Cardiac muscle cell (in vitro differentiated cells and primary cell): ENCODE measurements at regions not wholly inside any gene's neighbourhood (a gene's known extent, or its start where the extent isn't known, plus 50 kb on each side); places are given as distances from the start of the nearest gene placed in this dataset.

Experiments used
- DNase-seq, 2 donors: peaks; one replicate each; pipeline versions ENCODE4 v3.0.0 to v3.0.0-alpha.2; 2010 to 2017; ENCODE audit warnings: low read depth in 1 of 2, low spot score in 1 of 2
- H3K27ac ChIP-seq: fragments of 200-600 bp; sonication (generic); 2 replicates; pipeline ENCODE4 v1.5.1; 2016
- H3K27me3 ChIP-seq: fragments of 200-600 bp; sonication (generic); 2 replicates; pipeline ENCODE4 v1.6.0; 2016; ENCODE audit warnings: control low read depth
- H3K36me3 ChIP-seq: fragments of 200-600 bp; sonication (generic); 2 replicates; pipeline ENCODE4 v1.5.1; 2016; ENCODE audit warnings: control low read depth
- H3K4me1 ChIP-seq: fragments of 200-600 bp; sonication (generic); 2 replicates; pipeline ENCODE4 v1.8.1; 2017; ENCODE audit warnings: low read depth, mild to moderate bottlenecking, mixed run types
- H3K4me3 ChIP-seq: fragments of 200-600 bp; sonication (generic); 2 replicates; pipeline ENCODE4 v1.5.1; 2016; ENCODE audit warnings: mild to moderate bottlenecking
- H3K9me3 ChIP-seq: fragments of 200-600 bp; sonication (generic); 2 replicates; pipeline ENCODE4 v1.5.1; 2017; ENCODE audit warnings: low read depth, mild to moderate bottlenecking, control low read depth
- TF ChIP-seq, protein P1 (sequence below): IDR thresholded peaks from 2 replicates; pipeline ENCODE4 v1.5.1; 2012; ENCODE audit warnings: low read depth, mild to moderate bottlenecking, low read length

DNA sequence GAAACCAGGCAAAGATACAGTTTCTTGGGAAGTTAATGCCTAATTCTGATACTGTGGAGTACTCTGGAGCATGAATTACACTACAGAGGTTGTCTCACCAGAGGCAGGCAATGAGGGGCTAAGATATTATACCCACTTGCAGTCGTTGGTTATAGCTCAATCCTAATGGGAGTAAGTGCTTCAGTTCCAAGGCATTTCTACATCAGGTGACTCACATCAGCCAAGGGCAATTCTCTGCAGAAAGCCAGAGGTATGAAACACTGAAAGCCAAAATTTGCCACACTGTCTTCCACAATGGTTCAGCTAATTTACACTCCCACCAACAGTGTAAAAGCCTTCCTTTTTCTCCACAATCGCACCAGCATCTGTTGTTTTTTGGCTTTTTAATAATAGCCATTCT, 174.0 kb upstream of the IL15 start:
- TF ChIP-seq, protein P1, sequence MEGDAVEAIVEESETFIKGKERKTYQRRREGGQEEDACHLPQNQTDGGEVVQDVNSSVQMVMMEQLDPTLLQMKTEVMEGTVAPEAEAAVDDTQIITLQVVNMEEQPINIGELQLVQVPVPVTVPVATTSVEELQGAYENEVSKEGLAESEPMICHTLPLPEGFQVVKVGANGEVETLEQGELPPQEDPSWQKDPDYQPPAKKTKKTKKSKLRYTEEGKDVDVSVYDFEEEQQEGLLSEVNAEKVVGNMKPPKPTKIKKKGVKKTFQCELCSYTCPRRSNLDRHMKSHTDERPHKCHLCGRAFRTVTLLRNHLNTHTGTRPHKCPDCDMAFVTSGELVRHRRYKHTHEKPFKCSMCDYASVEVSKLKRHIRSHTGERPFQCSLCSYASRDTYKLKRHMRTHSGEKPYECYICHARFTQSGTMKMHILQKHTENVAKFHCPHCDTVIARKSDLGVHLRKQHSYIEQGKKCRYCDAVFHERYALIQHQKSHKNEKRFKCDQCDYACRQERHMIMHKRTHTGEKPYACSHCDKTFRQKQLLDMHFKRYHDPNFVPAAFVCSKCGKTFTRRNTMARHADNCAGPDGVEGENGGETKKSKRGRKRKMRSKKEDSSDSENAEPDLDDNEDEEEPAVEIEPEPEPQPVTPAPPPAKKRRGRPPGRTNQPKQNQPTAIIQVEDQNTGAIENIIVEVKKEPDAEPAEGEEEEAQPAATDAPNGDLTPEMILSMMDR = no peak

DNA sequence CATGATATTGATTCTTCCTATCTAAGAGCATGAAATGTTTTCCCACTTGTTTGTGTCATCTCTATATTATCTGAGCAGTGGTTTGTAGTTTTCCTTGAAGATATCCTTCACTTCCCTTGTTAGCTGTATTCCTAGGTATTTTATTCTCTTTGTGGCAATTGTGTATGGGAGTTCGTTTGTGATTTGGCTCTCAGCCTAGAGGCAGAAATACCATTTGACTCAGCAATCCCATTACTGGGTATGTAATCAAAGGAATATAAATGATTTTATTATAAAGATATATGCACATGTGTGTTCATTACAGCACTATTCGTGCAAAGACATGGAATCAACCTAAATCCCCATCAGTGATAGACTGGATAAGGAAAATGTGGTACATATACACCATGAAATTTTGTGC, 172.7 kb upstream of the IL15 start:
- Histone ChIP-seq H3K27ac (no peak overlapping the region), H3K4me3 (no peak overlapping the region), H3K4me1 (no peaks in the 10 kb centered on the region), H3K36me3 (no peaks in the 10 kb centered on the region), H3K27me3 (no peaks in the 10 kb centered on the region), H3K9me3 (no peaks in the 10 kb centered on the region)
- TF ChIP-seq, protein P1 = no peak
- DNase-seq = no peak

More for the DNA sequence above, 174.0 kb upstream of the IL15 start:
- Histone ChIP-seq H3K36me3 (no peaks in the 10 kb centered on the region), H3K4me1 (no peaks in the 10 kb centered on the region), H3K27ac (no peak overlapping the region), H3K4me3 (no peak overlapping the region), H3K9me3 (no peaks in the 10 kb centered on the region), H3K27me3 (no peaks in the 10 kb centered on the region)
- DNase-seq = no peak

DNA sequence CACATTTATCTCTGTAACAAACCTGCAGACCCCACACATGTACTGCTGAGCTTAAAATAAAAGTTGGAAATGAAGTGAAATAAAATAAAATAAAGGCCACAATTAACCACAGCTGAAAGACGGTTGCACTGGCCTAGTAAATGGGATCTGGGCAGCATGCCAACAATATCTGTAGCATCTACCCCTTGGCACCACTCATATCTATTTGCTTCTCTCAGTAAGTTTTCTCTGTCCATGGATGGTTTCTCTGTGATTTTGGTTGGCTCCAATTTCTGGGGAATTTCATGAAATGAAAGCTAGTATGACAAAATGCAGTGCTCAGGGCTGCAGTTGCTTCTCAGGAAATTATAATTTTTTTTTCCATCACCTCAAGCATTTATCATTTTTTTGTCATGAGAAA, 172.0 kb upstream of the IL15 start:
- Histone ChIP-seq H3K4me1 (no peaks in the 10 kb centered on the region), H3K9me3 (no peaks in the 10 kb centered on the region), H3K4me3 (no peak overlapping the region), H3K36me3 (no peaks in the 10 kb centered on the region), H3K27ac (no peak overlapping the region), H3K27me3 (no peaks in the 10 kb centered on the region)
- DNase-seq = no peak
- TF ChIP-seq, protein P1 = no peak

DNA sequence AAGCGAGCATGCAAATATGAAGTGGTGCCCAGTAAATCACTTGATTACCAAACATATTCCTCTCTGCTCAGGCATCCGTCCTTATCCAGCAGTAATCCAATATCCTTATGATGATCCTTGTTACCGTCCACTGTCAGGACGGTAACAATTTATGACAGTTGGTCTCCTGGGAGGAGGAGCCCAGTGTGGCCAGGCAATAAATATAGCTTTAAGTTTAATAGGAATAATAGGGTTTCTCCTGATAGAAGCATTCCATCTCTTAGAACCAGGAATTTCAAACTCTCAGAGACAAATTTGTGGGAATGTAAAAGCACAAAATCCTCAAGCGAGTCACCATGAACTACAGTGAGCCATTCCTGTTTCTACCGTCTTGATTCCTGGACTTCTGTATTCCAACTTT, 171.2 kb upstream of the IL15 start:
- Histone ChIP-seq H3K4me1 (no peaks in the 10 kb centered on the region), H3K36me3 (no peaks in the 10 kb centered on the region), H3K27me3 (no peaks in the 10 kb centered on the region), H3K9me3 (no peaks in the 10 kb centered on the region), H3K4me3 (no peak overlapping the region), H3K27ac (no peak overlapping the region)
- TF ChIP-seq, protein P1 = no peak
- no peak for DNase-seq

DNA sequence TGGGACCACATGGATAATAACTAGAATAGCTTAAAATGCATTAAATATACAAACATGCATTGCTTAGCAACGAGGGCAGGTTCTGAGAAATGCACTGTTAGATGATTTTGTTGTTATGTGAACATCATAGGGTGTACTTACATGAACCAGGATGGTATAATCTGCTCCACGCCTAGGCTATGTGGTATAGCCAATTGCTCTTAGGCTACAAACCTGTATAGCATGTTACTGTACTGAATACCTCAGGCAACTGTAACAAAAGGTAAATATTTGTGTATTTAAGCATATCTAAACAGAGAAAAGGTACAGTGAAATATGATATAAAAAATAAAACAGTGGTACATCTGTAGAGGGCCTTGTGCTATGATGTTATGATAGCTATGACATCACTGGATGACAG, 169.2 kb upstream of the IL15 start:
- no peaks in the 10 kb centered on the region for H3K9me3 ChIP-seq
- TF ChIP-seq, protein P1 = no peak
- H3K4me3 ChIP-seq = no peak overlapping the region
- H3K27me3 ChIP-seq = no peaks in the 10 kb centered on the region
- H3K4me1 ChIP-seq = no peaks in the 10 kb centered on the region
- no peak for DNase-seq
- no peaks in the 10 kb centered on the region for H3K36me3 ChIP-seq
- no peak overlapping the region for H3K27ac ChIP-seq

DNA sequence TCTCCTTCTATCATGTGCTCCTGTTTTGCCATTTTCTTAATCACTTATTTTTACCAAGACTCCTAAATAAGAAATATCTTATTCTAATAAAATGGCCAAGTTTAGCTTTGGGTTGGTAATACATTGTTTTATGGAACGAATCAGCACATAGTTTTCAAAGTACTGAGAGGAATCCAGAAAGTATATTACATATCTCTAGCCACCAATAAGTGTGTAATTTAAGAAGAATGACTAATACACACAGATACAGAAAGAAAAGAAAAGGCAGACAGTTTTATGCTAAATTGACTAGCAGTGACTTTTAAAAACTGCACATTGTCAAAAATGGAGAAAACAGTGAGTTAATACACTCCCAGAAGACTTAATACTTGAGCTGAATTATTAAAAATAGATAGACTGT, 167.0 kb upstream of the IL15 start:
- no peak for DNase-seq
- Histone ChIP-seq H3K4me3 (no peak overlapping the region), H3K36me3 (no peaks in the 10 kb centered on the region), H3K4me1 (no peaks in the 10 kb centered on the region), H3K9me3 (no peaks in the 10 kb centered on the region), H3K27ac (no peak overlapping the region), H3K27me3 (no peaks in the 10 kb centered on the region)
- TF ChIP-seq, protein P1 = no peak
